ENCODE measurements at regions not wholly inside any gene's neighbourhood (a gene's known extent, or its start where the extent isn't known, plus 50 kb on each side); places are given as distances from the start of the nearest gene placed in this dataset.

DNA sequence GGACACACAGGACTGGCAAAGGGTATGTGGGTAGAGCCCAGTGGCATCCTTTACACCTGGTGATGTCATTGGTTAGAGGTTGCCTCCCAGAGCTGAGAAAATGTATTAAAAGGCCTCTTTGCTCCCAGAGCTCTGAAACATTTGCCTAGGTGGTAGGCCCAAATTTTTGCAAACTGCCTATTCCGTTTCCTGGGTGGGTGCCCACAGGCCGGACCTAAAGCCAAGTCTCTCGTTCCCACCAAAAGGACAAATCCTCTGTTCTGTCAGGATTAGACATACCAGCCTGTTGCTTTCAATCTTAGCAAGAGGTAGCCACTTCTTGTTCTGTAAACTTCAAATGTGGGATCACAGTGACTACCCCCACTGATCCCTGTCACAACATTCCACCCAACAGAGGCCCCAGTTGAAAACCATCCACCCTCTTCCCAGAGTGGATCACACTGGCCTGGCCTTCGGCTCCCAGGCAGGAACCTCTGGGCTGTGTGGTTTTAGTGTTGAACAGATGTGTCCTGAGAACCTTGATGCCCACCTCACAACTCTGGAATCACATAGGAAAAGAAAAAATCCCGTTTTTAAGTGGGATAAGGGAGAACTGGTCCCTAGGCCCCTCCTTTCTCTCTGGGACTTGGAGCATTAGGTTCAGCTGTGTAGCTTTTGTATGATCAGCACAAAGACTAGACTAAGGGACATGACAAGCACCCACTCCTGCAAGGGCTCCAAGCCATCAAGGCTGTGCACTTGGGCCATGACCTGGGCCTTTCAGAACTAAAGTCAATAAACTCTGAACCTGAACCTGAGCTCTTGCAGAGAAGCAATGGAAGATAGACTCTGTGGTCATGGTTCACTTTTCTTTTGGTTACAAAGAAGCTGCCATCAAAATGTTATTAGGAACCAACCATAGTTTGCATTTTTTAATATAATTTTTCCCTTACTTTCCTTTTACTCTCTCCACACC, 211.3 kb downstream of the CYP26B1 start:
- no peak overlapping the region for H3K9ac ChIP-seq (ENCODE audit: low read length in 3 of 3)
- TF ChIP-seq, protein P1, sequence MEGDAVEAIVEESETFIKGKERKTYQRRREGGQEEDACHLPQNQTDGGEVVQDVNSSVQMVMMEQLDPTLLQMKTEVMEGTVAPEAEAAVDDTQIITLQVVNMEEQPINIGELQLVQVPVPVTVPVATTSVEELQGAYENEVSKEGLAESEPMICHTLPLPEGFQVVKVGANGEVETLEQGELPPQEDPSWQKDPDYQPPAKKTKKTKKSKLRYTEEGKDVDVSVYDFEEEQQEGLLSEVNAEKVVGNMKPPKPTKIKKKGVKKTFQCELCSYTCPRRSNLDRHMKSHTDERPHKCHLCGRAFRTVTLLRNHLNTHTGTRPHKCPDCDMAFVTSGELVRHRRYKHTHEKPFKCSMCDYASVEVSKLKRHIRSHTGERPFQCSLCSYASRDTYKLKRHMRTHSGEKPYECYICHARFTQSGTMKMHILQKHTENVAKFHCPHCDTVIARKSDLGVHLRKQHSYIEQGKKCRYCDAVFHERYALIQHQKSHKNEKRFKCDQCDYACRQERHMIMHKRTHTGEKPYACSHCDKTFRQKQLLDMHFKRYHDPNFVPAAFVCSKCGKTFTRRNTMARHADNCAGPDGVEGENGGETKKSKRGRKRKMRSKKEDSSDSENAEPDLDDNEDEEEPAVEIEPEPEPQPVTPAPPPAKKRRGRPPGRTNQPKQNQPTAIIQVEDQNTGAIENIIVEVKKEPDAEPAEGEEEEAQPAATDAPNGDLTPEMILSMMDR (IDR thresholded peaks at IDR 0.05; ENCODE audit: borderline replicate concordance, extremely low read depth, insufficient read depth) = no peak

DNA sequence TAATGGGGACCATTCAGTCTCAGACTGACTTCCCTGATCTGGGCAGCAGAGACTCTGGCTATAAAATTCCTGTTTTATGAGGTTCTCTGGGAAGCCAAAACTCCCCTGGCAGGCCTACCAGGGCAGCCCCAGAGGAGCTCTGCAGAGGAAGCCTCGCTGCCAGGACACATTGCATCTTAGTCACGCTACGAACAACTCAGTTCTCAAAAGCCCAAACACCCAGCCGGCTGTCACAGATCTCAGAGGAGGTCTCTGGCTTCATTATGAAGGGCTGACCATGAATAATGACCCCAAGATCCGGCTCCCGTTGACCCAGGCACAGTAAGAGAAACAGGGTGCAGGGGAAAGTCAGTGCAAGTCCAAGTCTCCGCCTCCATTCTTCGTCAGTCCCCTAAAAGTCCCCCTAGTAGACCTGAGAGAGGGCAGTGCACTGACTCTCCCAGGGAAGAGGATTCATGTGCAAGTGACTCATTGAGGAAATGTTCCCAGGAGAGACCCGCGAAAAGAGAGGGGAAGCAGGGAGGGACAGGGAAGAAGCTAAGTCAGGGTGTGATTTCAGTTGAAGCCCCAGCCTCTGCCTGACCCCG, 212.3 kb downstream of the CYP26B1 start:
- TF ChIP-seq, protein P1 (IDR thresholded peaks at IDR 0.05; ENCODE audit: borderline replicate concordance, extremely low read depth, insufficient read depth) = no peak
- FAIRE-seq (no peak), DNase-seq (peak in 3 of 5 donors; percentile 22 to 91 (median 54))
- no peaks in the 10 kb centered on the region for H3K36me3 ChIP-seq (ENCODE audit: control insufficient read depth in 2 of 3, insufficient read depth in 3 of 3, low read length in 3 of 3)
- no peaks in the 10 kb centered on the region for H3K4me1 ChIP-seq (ENCODE audit: control insufficient read depth in 2 of 3, insufficient read depth in 2 of 3, low read depth in 1 of 3, low read length in 3 of 3)
- H3K4me3 ChIP-seq (ENCODE audit: low read length in 3 of 3) = no peak overlapping the region
- H3K9me3 ChIP-seq (ENCODE audit: control insufficient read depth in 2 of 3, insufficient read depth in 1 of 3, low read length in 3 of 3) = no peaks in the 10 kb centered on the region
- intact Hi-C loops (cut with DNase I) = loop anchor here (10.0 kb wide), 1 partner anchor 209 kb away; the partner anchor contains the start of gene CYP26B1
- no peaks in the 10 kb centered on the region for H3K27me3 ChIP-seq (ENCODE audit: control insufficient read depth, insufficient read depth, low read length)
- no peak overlapping the region for H3K9ac ChIP-seq (ENCODE audit: low read length in 3 of 3)
- no peak overlapping the region for H3K27ac ChIP-seq (ENCODE audit: low read depth in 2 of 2, low read length in 2 of 2)

More for the DNA sequence above, 211.3 kb downstream of the CYP26B1 start:
- no peak for DNase-seq
- no peak for FAIRE-seq
- Histone ChIP-seq H3K4me3 (ENCODE audit: low read length in 3 of 3) (no peak overlapping the region), H3K36me3 (ENCODE audit: control insufficient read depth in 2 of 3, insufficient read depth in 3 of 3, low read length in 3 of 3) (no peaks in the 10 kb centered on the region), H3K4me1 (ENCODE audit: control insufficient read depth in 2 of 3, insufficient read depth in 2 of 3, low read depth in 1 of 3, low read length in 3 of 3) (peaks cover 0 to 4% (median 0%) of the 10 kb centered on the region in 3 donors), H3K9me3 (ENCODE audit: control insufficient read depth in 2 of 3, insufficient read depth in 1 of 3, low read length in 3 of 3) (no peaks in the 10 kb centered on the region), H3K27me3 (ENCODE audit: control insufficient read depth, insufficient read depth, low read length) (no peaks in the 10 kb centered on the region), H3K27ac (ENCODE audit: low read depth in 2 of 2, low read length in 2 of 2) (no peak overlapping the region)
- intact Hi-C loops (cut with DNase I) = loop anchor here (10.0 kb wide), 1 partner anchor 208 kb away; the partner anchor contains the start of gene CYP26B1

DNA sequence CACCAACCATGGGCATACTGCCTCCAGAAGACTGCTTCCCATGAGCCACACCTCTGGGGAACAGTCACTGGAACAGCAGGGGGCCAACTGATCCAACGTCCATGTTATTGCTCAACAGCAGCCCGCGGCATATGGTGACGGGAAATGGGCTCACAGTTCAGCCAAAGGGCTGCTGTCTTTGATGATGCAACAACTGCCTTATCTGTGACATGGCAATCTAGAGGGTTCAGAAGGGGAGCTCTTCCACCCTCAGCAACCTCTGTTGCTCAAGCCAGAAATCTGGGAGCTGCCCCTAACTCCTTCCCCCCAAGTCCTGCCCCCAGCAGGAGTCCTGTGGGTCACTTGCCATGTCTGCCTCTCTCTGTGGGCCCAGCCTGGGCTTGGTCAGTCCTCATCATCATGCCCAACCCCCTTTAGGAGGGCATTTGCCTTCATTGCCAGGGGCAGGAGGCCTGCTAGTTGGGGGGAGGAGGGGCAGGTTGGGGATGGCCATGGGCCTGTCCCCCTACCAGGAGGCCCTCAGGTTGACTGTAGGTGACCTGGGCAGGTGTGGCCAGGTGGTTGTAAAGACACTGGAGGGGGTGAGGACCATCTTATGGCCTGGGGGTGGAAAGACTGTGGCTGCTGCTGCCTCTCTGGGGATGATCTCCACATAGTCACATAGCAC, 212.9 kb downstream of the CYP26B1 start:
- no peak overlapping the region for H3K9ac ChIP-seq (ENCODE audit: low read length in 3 of 3)
- FAIRE-seq = no peak
- intact Hi-C loops (cut with DNase I) = loop anchor here (10.0 kb wide), 1 partner anchor 210 kb away; the partner anchor contains the start of gene CYP26B1
- no peaks in the 10 kb centered on the region for H3K9me3 ChIP-seq (ENCODE audit: control insufficient read depth in 2 of 3, insufficient read depth in 1 of 3, low read length in 3 of 3)
- no peaks in the 10 kb centered on the region for H3K27me3 ChIP-seq (ENCODE audit: control insufficient read depth, insufficient read depth, low read length)
- H3K36me3 ChIP-seq (ENCODE audit: control insufficient read depth in 2 of 3, insufficient read depth in 3 of 3, low read length in 3 of 3) = no peaks in the 10 kb centered on the region
- no peak overlapping the region for H3K27ac ChIP-seq (ENCODE audit: low read depth in 2 of 2, low read length in 2 of 2)
- TF ChIP-seq, protein P1 (IDR thresholded peaks at IDR 0.05; ENCODE audit: borderline replicate concordance, extremely low read depth, insufficient read depth) = no peak
- no peak overlapping the region for H3K4me3 ChIP-seq (ENCODE audit: low read length in 3 of 3)
- DNase-seq = peak in 1 of 5 donors; percentile 25
- no peaks in the 10 kb centered on the region for H3K4me1 ChIP-seq (ENCODE audit: control insufficient read depth in 2 of 3, insufficient read depth in 2 of 3, low read depth in 1 of 3, low read length in 3 of 3)
